Ovary (tissue), 3 donors: ENCODE measurements at regions not wholly inside any gene's neighbourhood (a gene's known extent, or its start where the extent isn't known, plus 50 kb on each side); places are given as distances from the start of the nearest gene placed in this dataset.

Experiments
- POLR2A ChIP-seq: fragments of 450-650 bp; IDR thresholded peaks from one replicate; pipeline ENCODE4 v1.6.1; 2017; ENCODE audit warnings: antibody characterized with exemption, mild to moderate bottlenecking, moderate library complexity
- TF ChIP-seq, protein P1 (sequence below), 3 donors: fragments of 450-650 bp in 2 of 3; fragments of 200-600 bp in 1 of 3; IDR thresholded peaks; one replicate each; pipeline versions ENCODE4 v1.5.1 to v1.8.0; 2016 to 2022; ENCODE audit warnings: antibody characterized with exemption in 3 of 3, mild to moderate bottlenecking in 1 of 3
- donor health status: DM: no; HTN: no; CAD: no.

DNA sequence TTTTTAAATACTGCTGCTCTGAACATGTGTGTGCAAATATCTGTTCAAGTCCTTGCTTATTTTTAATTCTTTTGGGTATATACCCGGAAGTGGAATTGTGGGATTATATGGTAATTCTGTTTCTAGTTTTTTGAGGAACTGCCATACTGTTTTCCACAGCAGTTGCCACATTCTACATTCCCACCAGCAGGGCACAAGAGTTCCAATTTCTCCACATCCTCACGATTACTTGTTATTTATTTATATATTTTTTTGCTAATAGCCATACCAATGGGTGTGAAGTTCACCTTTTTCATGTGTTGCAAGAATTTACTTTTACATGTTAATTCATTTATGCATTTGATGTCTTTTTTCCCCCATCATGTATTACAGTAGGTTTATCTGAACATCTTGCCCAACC, 79.6 kb upstream of the CXCL12 start:
- no peak for TF ChIP-seq POLR2A
- TF ChIP-seq, protein P1, sequence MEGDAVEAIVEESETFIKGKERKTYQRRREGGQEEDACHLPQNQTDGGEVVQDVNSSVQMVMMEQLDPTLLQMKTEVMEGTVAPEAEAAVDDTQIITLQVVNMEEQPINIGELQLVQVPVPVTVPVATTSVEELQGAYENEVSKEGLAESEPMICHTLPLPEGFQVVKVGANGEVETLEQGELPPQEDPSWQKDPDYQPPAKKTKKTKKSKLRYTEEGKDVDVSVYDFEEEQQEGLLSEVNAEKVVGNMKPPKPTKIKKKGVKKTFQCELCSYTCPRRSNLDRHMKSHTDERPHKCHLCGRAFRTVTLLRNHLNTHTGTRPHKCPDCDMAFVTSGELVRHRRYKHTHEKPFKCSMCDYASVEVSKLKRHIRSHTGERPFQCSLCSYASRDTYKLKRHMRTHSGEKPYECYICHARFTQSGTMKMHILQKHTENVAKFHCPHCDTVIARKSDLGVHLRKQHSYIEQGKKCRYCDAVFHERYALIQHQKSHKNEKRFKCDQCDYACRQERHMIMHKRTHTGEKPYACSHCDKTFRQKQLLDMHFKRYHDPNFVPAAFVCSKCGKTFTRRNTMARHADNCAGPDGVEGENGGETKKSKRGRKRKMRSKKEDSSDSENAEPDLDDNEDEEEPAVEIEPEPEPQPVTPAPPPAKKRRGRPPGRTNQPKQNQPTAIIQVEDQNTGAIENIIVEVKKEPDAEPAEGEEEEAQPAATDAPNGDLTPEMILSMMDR (IDR thresholded peaks at IDR 0.05), result no peak
